ENCODE measurements at regions not wholly inside any gene's neighbourhood (a gene's known extent, or its start where the extent isn't known, plus 50 kb on each side); places are given as distances from the start of the nearest gene placed in this dataset.

GRCh38 chr4:18689308-18690115, 668.0 kb upstream of the LCORL start:
- no peak for TF ChIP-seq POLR2A (IDR thresholded peaks at IDR 0.05; ENCODE audit: low read length)
- no peak for TF ChIP-seq GATA1 (IDR thresholded peaks at IDR 0.05; ENCODE audit: low read depth, low read length)

Data from erythroblast (primary cell).